Esophagus muscularis mucosa (tissue), 4 donors: ENCODE measurements at regions not wholly inside any gene's neighbourhood (a gene's known extent, or its start where the extent isn't known, plus 50 kb on each side); places are given as distances from the start of the nearest gene placed in this dataset.
"Not testable (repeated sequence)": the region's sequence is repeated elsewhere in the genome, so short reads cannot be mapped to it uniquely, and the experiment has no call there.

ENCODE experiments used
- DNase-seq: peaks from one replicate; pipeline ENCODE4 v3.0.0-alpha.2; 2017; ENCODE audit errors: extremely low spot score
- H3K27ac ChIP-seq, 4 donors: fragments of 200-600 bp; sonication (generic); replicated peaks in 1 of 4; 1 replicate in 3 of 4; 2 replicates in 1 of 4; pipeline ENCODE4 v1.5.1; 2016 to 2019; ENCODE audit warnings: mild to moderate bottlenecking in 1 of 4
- H3K27me3 ChIP-seq, 4 donors: fragments of 200-600 bp; sonication (generic); one replicate each; pipeline versions ENCODE4 v1.5.1 to v1.6.0; 2016 to 2019
- H3K36me3 ChIP-seq, 4 donors: fragments of 200-600 bp; sonication (generic); one replicate each; pipeline ENCODE4 v1.5.1; 2016 to 2019
- H3K4me1 ChIP-seq, 4 donors: fragments of 200-600 bp; sonication (generic); one replicate each; pipeline ENCODE4 v1.5.1; 2016 to 2019
- H3K4me3 ChIP-seq, 4 donors: fragments of 200-600 bp; sonication (generic); 1 replicate in 2 of 4; 2 replicates in 2 of 4; pipeline ENCODE4 v1.5.1; 2016 to 2019; ENCODE audit warnings: mild to moderate bottlenecking in 4 of 4, moderate library complexity in 1 of 4
- H3K9me3 ChIP-seq, 4 donors: fragments of 200-600 bp; sonication (generic); 1 replicate in 3 of 4; 2 replicates in 1 of 4; pipeline ENCODE4 v1.5.1; 2016 to 2019
- CTCF ChIP-seq, 3 experiments: fragments of 200-600 bp in 2 of 3; fragments of 450-650 bp in 1 of 3; sonication (generic) in 2 of 3; IDR thresholded peaks; one replicate each; pipeline ENCODE4 v1.5.1; 2017 to 2019; ENCODE audit warnings: antibody characterized with exemption in 3 of 3, mild to moderate bottlenecking in 2 of 3, moderate library complexity in 1 of 3
- EP300 ChIP-seq: sonication (generic); formaldehyde crosslinking; IDR thresholded peaks from one replicate; pipeline ENCODE4 v1.6.1; 2017; ENCODE audit warnings: antibody characterized with exemption
- POLR2A ChIP-seq: fragments of 450-650 bp; IDR thresholded peaks from one replicate; pipeline ENCODE4 v1.6.1; 2017; ENCODE audit warnings: antibody characterized with exemption, moderate library complexity, mild to moderate bottlenecking, low read depth
- POLR2AphosphoS5 ChIP-seq, 2 donors: sonication (generic); formaldehyde crosslinking; IDR thresholded peaks; one replicate each; pipeline ENCODE4 v1.6.1; 2017; ENCODE audit warnings: antibody characterized with exemption in 2 of 2
- WGBS: methylation state at CpG from one replicate; pipeline ENCODE4 v1.1.5; 2018; 5-methylcytosine and 5-hydroxymethylcytosine counted together
- intact Hi-C: fragments of 100-400 bp; cut with DNase I; formaldehyde crosslinking; loops from one replicate; pipeline ENCODE4 v1.15.1; 2023

- no peak for DNase-seq
- Histone ChIP-seq H3K4me1 (no peaks in the 10 kb centered on the region), H3K4me3 (no peak overlapping the region), H3K27me3 (peaks cover 0 to 3% (median 0%) of the 10 kb centered on the region in 4 donors), H3K9me3 (no peaks in the 10 kb centered on the region), H3K27ac (no peak overlapping the region), H3K36me3 (no peaks in the 10 kb centered on the region)
- WGBS = 72% methylated on average over 3 of the region's 3 CpGs
- intact Hi-C loops = no loop called here
- TF ChIP-seq EP300 = no peak
These were observed 134.6 kb upstream of the PRSS3 start for GRCh38 chr9:33660772-33661171.

- intact Hi-C loops = no loop called here
- Histone ChIP-seq H3K4me3 (no peak overlapping the region), H3K4me1 (no peaks in the 10 kb centered on the region), H3K9me3 (no peaks in the 10 kb centered on the region), H3K27ac (no peak overlapping the region), H3K36me3 (no peaks in the 10 kb centered on the region), H3K27me3 (no peaks in the 10 kb centered on the region)
- 74% methylated on average over 3 of the region's 3 CpGs for WGBS
- no peak for DNase-seq
- TF ChIP-seq POLR2A (no peak), POLR2AphosphoS5 (IDR thresholded peaks at IDR 0.05) (no peak), CTCF (IDR thresholded peaks at IDR 0.05) (no peak), EP300 (no peak)
These were observed 134.2 kb upstream of the PRSS3 start for GRCh38 chr9:33661176-33661575.

GRCh38 chr9:33662871-33663270, 132.5 kb upstream of the PRSS3 start:
- Histone ChIP-seq H3K4me1 (no peaks in the 10 kb centered on the region), H3K4me3 (no peak overlapping the region), H3K27ac (no peak overlapping the region), H3K27me3 (peaks cover 0 to 13% (median 0%) of the 10 kb centered on the region in 4 donors), H3K9me3 (no peaks in the 10 kb centered on the region), H3K36me3 (no peaks in the 10 kb centered on the region)
- intact Hi-C loops = no loop called here
- no peak for TF ChIP-seq EP300
- no peak for TF ChIP-seq POLR2AphosphoS5 (IDR thresholded peaks at IDR 0.05)
- no peak for TF ChIP-seq POLR2A
- TF ChIP-seq CTCF (IDR thresholded peaks at IDR 0.05) = no peak
- no peak for DNase-seq
- WGBS = 61% methylated on average over 1 of the region's 1 CpG

- DNase-seq, intact Hi-C loops, H3K27me3 ChIP-seq, H3K9me3 ChIP-seq, H3K36me3 ChIP-seq: not testable (repeated sequence)
- Histone ChIP-seq H3K4me3 (peak overlapping the region; percentile 64 to 85 (median 72)), H3K4me1 (peaks cover 0 to 19% (median 9%) of the 10 kb centered on the region in 4 donors), H3K27ac (peak overlapping the region; percentile 85 to 89 (median 87))
- WGBS = 24% methylated on average over 8 of the region's 8 CpGs
These were observed 119.1 kb upstream of the PRSS3 start for GRCh38 chr9:33676194-33676745.

GRCh38 chr9:33676746-33677505, 118.4 kb upstream of the PRSS3 start:
- Histone ChIP-seq H3K27me3 (no peaks in the 10 kb centered on the region), H3K27ac (peak overlapping the region; percentile 85 to 89 (median 87)), H3K9me3 (no peaks in the 10 kb centered on the region), H3K36me3 (no peaks in the 10 kb centered on the region), H3K4me1 (peaks cover 0 to 19% (median 9%) of the 10 kb centered on the region in 4 donors), H3K4me3 (peak overlapping the region; percentile 64 to 85 (median 72))
- TF ChIP-seq POLR2A (no peak), EP300 (no peak), CTCF (IDR thresholded peaks at IDR 0.05) (no peak), POLR2AphosphoS5 (IDR thresholded peaks at IDR 0.05) (no peak)
- intact Hi-C loops = no loop called here
- WGBS = under 1% methylated on average over 14 of the region's 78 CpGs
- DNase-seq = no peak
